GM12873 (cell line): ENCODE measurements at regions not wholly inside any gene's neighbourhood (a gene's known extent, or its start where the extent isn't known, plus 50 kb on each side); places are given as distances from the start of the nearest gene placed in this dataset.

Experiments used
- TF ChIP-seq, protein P1 (sequence below): IDR thresholded peaks from 2 replicates; pipeline ENCODE4 v1.5.1; 2012; ENCODE audit warnings: low read depth, mild to moderate bottlenecking, moderate library complexity, low read length, control low read depth; ENCODE audit not compliant: insufficient read depth; ENCODE audit errors: missing control alignments

DNA sequence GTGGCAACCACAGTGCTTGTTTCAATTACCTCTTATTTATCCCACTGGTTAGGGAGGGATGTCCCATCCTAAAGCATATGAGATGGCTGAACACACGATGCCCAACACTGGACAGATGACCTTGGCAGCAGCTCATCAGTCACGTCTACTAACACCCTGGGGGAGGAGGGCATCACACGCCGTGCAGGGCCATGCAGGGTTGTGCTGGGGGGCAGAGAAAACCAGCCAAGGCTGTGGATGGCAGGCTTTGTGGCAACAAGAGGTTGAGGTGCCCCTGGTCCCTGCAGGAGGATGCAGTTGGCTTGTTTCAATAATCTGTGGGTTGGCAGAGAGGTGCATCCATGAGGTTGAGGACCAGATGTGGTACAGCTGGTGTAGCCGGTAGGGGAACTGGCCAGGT lies 293.7 kb upstream of the SULF2 start:
- TF ChIP-seq, protein P1, sequence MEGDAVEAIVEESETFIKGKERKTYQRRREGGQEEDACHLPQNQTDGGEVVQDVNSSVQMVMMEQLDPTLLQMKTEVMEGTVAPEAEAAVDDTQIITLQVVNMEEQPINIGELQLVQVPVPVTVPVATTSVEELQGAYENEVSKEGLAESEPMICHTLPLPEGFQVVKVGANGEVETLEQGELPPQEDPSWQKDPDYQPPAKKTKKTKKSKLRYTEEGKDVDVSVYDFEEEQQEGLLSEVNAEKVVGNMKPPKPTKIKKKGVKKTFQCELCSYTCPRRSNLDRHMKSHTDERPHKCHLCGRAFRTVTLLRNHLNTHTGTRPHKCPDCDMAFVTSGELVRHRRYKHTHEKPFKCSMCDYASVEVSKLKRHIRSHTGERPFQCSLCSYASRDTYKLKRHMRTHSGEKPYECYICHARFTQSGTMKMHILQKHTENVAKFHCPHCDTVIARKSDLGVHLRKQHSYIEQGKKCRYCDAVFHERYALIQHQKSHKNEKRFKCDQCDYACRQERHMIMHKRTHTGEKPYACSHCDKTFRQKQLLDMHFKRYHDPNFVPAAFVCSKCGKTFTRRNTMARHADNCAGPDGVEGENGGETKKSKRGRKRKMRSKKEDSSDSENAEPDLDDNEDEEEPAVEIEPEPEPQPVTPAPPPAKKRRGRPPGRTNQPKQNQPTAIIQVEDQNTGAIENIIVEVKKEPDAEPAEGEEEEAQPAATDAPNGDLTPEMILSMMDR, result no peak

DNA sequence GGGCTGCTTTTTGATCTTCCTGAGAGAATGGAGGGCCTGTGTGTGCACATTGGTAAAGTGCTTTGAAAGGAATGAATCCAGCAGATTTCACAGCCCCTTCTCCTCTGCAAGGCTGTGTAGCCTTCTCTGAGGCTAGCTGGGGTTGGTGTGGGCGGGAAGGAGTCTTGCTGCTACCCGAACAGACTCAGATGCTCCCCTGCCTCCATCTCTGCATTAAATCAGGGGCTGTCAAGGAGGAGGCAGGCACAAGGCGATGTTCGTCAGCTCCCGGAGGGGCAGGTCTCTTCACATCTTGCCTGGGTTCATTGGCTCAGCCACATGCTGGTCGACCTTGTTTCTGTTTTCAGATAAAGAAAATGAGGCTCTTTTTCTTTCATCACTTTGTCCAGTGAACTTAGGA lies 291.5 kb upstream of the SULF2 start:
- TF ChIP-seq, protein P1, result no peak

DNA sequence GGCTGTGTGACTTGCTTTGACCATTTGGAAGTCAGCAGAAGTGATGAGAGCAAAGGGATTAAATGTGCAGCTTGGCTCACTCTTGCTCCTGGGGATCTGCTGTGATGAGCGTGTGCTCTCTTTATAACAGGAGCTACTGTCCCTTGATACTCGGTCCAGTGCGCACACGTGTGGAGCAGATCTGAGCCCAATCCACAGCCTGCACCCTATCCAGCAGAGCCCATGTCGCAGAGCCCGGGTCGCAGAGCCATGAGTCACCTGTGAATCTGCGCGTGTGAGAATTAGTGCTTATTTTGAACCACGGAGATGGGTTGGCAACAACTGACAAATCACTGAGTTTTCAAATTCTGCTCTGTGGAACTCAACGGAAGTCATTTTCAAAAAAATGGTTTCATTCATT lies 291.0 kb upstream of the SULF2 start:
- TF ChIP-seq, protein P1, result no peak

DNA sequence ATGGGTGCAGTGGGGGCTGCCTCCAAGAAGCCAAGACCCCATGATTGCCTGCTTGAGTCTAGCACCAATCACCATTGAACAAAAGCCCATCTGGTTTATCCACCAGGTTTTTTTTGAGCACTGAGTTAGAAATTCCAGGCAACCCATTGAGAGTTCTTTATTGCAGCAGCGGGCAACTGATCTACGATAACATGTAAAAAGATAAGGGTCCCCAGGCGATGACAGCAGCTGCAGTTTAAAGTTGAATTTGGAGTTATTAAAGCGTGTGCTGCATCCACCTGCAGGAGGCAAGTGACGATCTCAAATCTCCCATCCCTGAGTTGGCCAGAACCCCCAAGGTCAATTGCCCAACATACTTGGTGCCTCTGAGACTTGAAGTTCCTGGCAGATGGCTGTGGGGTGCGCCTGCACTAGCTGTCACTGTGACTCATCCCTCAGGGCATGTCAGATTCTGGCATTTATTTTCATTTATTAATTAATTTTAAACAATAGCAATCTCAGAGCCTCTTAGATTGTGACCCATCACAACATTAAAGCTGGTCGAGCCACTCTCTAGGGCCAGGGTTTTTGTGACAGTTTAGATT lies 290.4 kb upstream of the SULF2 start:
- TF ChIP-seq, protein P1, result no peak

DNA sequence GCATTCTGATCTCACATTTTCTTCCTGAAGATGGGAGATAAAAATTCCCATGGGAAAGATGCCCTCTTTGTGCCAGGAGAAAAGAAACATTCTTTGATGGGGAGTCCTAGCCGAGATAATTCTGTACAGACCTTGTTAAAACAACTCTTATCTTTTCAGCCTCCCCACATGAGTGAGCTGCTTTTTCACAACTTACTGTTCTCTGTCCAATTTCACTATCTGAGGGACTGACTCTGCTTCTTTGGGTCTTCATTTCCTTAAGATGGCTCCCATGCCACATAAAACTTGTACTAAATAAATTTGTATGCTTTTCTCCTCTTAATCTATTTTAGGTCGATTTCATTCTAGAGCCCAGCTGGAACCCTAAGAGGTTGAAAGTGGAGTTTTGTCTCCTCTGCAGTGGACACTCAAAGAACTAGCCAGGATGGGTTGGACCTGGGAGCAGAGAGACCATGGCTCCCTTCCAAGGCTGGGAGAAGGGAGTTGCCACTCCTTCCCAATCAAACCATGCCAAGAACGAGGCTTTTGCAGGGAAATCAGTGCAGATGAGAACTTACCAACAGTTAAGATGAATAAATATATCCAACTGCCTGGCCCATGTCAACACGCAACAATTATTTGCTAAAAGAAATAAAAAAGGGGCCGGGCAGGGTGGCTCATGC lies 285.8 kb upstream of the SULF2 start:
- TF ChIP-seq, protein P1, result no peak

DNA sequence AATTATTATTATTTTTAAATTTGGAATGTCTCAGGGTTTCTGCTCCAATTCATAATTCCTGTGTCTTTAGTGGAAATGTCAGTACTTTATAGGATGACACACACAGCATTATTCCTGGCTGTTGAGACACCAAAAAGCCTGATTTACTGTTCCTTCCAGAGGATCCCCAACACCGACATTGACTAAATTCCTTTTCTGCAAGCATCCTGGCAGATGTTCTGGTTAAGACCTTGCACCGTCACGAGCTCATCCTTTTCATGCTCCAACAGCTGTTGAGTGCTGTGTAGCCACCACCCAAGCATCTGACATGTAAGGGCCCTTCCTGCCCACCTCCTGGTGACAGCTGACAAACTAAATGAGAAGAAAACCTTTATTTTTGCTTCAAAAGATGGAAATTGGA lies 284.3 kb upstream of the SULF2 start:
- TF ChIP-seq, protein P1, result no peak

DNA sequence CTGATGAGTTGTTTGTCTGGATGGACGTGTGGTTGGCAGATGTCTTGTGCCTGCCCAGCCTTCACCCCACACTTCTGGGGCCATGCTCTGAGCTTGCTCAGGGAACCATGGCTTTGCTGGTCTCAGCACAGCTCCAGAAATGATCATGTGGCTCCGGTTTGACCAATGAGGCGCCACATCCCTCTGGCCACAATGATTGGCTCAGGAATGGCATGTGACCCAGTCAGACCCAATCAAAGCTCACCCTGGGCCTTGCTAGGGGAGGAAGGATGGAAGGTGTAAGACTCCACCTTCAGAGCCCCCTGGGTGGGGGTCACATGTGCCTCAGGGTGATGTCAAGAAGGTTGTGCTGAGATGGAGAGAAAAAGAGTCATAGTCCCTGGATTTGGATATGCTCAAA lies 281.6 kb upstream of the SULF2 start:
- TF ChIP-seq, protein P1, result no peak
